ENCODE measurements at regions not wholly inside any gene's neighbourhood (a gene's known extent, or its start where the extent isn't known, plus 50 kb on each side); places are given as distances from the start of the nearest gene placed in this dataset.
"Not testable (repeated sequence)": the region's sequence is repeated elsewhere in the genome, so short reads cannot be mapped to it uniquely, and the experiment has no call there.

DNA sequence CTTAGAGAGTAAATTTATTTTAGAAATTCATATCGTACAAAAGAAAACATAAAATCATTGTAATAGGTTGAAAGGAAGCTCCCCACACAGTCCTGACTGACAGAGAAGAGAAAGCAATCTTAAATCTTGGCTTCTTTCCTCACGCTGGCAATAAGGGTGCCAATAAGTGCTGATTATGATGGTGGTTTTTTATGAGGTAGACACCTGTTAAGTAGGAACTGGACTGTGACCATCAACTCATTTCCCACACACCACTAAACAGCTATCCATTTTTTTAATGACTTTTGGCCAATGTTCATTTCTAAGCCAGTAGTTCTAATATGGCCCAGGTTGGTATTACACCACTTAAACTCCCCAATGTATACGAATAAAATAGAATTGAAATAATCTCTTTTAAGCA is 893.5 kb upstream of the NUDT12 start:
- DNase-seq = no peak

DNA sequence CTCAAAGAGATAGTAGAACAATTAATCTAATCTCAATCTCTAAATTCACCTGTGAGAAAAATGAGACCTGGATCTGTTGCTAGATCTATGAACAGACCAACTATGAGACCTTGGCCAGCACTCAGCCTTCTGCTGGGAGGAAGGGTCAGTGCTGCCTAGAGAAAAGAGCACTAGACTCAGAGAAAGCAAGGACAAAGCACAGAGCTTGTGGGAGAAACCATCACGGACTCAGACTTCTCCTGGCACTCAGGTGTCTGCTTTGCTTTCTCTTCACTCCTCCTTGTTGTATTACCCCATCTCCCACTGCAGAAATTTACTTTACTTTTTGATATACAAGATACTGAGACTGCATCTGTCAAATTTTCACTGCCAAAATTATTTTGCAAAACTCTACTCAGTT is 890.0 kb upstream of the NUDT12 start:
- DNase-seq = no peak

DNA sequence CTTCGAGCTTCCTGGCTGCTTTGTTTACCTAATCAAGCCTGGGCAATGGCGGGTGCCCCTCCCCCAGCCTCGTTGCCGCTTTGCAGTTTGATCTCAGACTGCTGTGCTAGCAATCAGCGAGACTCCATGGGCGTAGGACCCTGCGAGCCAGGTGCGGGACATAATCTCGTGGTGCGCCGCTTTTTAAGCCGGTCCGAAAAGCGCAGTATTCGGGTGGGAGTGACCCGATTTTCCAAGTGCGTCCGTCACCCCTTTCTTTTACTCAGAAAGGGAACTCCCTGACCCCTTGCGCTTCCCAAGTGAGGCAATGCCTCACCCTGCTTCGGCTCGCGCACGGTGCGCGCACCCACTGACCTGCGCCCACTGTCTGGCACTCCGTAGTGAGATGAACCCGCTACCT is 889.3 kb upstream of the NUDT12 start:
- DNase-seq = not testable (repeated sequence)

DNA sequence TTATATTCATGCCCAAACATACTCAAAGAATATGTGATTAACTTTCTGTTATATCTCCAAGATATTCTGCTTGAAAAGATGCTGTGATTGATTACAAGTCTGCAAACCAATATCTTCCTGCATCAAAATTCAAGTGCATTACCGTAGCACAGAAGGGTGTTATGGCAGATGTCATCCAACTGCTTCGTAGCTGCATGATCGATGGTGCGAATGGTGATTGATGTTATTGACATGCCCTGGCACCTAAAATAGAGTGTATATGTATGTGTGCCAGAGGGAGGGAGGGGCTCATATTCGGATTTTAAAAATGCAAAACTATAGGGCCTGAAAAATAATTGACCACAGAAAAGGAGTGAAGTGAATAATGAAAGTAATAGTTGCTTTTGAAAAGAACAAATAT is 882.1 kb upstream of the NUDT12 start:
- DNase-seq = no peak

DNA sequence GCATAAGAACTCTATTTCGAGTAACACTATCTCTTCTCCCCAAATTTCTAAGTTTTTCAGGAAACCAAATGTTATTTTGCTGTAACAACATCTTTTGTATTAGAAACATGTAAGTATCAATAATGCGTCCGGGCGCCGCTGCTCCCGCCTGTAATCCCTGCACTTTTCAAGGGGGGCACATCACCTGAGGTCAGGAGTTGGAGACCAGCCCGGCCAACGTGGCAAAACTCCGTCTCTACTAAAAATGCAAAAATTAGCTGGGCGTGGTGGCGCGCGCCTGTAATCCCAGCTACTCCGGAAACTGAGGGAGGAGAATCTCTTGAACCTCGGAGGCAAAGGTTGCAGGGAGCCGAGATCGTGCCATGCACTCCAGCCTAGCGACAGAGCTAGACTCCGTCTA is 881.1 kb upstream of the NUDT12 start:
- DNase-seq = no peak

DNA sequence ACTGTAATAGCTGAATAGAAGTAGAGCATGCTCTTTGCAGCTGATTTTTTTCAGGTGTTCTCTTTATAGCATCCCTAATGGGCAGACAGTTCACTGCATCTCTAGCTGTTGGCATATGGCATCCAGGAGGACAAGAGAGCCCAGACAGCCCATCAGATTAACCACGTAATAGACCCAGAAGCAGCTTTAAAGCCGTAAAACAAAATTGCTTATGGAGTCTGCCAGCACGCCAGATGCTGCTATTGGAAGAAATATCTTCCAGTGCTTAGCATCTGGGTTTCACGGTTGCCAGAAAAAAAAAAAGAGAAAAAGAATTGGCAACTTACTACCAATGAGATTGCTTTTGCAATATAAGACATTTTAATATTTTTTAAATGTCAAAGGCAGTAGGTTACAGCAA is 869.4 kb upstream of the NUDT12 start:
- no peak for DNase-seq

DNA sequence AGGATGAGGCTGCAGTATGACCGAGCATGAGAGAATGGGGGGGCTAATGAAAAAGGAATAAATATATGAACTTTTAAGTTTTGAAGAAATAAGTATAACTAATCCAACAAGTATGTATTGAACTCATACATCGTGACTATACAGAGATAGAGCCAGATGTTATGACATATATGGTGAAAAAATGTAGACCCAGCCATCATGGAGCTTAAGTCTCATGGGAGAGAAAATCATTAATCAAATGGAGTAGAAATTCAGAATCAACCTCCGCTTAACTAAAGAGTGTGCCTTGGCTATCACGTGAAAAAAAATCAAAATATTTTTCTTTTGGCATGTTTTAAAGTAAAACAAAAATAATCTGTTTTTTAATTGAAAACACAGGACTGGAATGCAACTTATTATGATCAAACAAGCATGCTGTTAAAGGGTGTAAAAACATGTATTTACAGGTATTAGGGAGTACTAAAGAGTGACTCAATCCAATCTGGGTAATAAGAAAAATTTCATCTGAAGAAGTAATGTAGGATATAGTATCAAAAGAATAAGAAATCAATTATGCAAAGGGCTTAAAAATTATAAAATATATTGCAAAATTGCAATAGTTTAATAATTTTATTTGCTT is 868.5 kb upstream of the NUDT12 start:
- DNase-seq = no peak

DNA sequence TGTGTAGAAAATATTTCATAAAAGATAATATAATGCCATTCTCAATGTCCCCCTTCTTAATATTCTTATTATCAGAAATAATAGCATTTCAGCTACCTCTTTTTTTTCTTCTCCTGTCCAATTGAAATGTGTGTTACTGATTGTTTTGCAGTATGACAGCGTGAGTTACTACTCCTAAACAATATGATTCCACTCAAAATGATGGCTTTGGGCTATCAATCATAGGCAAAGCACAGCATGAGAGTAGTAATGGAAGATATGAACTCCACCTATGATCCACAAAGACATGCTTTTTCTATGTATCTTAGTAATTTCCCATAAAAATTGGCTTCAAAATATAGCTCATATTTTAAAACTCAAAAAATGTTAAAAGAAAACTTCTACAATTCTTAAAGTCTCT is 867.3 kb upstream of the NUDT12 start:
- DNase-seq = no peak

DNA sequence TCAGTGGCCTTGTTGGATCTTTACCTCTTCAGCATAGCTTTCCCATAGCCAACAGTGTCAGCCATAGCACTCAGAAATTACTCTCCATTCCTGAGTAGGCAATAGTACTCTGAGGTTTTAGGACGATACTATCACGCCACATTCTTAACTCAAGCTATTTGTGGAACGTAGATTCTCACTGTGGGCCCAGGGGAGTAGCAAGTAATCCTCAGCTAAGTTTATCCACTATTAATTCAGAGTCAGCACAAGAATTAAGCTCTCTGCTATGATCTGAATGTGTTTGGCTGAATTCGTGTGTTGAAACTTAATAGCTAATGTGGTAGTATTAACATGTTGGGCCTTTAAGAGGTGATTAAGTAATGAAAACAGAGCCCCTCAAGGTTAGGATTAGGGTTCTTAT is 858.8 kb upstream of the NUDT12 start:
- DNase-seq = no peak

DNA sequence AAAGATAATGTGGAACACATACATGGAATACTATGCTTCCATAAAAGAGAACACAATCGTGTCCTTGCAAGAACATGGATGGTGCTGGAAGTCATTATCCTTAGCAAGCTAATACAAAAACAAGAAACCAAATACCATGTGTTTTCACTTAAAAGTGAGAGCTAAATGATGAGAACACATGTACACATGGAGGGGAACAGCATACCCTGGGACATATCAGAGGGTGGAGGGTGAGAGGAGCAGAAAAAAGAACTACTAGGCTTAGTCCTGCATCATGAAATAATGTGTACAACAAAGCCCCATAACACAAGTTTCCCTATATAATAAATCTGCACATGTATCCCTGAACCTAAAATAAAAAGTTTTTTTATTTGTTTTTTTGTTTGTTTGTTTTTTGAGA is 855.5 kb upstream of the NUDT12 start:
- no peak for DNase-seq

DNA sequence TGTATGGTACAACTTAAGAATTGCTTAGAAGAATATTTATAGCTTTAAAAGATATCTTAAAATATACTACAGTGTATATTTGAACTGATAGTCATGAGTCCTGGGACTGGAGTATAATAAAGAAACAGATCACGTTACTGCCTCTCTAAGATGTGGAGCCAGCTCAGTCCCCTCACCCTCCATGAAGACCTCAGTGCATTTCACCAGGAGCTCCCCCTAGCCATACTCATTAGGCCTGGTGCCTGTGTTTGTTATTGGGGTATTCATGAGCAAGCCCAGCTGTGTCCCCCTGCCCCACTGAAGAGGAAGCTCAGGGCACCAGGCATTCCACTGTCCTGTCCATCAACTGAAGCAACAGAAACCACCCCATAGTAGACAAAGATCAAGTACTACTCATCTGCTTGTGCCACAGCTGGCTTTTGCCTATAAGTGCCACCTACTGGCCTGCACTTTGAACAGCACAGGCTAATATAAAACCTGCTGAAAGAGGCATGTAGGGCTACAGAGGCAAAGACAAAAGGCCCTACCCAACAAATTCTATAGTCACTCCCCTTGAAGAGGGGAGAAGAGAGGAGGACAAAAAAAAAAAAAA is 850.2 kb upstream of the NUDT12 start:
- no peak for DNase-seq

DNA sequence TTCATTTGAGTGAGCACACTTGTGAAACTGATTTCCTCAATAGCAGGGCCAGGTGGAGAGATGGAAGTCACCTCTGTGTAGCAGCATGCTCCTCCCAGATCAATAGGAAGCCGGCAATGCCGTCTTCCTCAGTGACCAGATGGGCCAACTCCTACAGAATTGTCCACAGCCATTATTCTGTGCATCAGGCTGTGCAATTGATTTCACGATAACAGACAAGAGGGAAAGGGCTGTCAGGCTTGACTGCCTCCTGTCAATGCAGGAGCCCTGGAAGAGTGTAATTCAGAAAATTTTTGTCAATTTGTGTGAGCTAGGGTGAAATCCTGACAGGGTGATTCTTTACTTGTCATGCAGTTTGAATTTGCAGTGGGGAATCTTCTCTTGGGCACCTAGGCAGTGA is 838.4 kb upstream of the NUDT12 start:
- DNase-seq = no peak

DNA sequence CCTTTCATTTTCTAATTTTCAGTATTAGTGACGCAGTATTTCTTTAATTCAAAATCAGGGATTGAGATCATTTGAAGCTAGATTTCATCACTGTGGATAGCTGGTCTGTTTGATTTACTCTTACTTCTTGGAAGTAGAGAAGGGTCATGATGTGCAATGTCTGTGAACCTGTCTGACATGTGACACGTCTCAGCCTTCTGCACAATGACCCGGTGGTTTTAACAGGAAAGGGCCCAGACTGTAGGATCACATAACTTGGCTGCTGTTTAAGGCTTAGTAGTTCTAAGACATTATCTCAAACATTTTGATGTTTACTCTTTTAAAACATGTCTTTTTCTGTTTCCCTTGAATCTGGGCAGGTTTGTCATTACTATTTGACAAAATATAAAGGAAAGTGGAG is 823.3 kb upstream of the NUDT12 start:
- no peak for DNase-seq

DNA sequence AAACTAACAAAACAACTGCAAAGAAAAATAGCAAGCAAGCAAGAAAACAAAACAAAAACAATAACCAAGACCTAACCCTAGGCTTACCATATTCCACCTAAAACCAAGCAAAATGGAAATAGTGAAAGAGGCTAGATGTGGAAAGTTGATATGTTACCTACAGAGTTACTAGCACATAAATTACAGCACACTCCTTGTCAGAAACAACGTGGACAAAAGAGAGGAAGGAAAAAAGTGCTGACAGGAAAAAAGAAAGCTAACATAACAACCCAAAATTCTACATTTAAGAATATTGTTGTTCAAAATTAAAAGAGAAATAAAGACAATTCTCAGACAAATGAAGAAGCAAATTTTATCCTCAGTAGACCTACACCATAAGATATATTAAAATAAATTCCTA is 812.8 kb upstream of the NUDT12 start:
- DNase-seq = no peak

DNA sequence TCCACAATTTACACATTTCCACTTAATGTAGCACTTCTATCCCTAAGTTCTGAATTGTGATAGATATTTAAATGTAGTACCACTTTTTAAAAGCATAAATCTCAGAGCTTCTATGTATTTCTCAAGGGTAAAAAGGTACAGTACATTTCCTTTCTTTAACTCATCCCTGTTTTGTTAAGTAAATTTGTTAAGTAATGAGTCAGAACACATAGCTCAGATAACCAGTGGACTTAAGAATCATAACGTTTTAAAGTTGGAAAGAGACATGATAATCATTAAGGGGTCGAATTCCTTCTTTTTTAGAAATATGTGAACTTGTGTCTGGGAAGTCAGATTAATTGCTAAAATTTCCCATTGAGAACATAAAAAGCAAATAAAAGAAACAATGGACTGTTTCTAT is 810.2 kb upstream of the NUDT12 start:
- DNase-seq = no peak

DNA sequence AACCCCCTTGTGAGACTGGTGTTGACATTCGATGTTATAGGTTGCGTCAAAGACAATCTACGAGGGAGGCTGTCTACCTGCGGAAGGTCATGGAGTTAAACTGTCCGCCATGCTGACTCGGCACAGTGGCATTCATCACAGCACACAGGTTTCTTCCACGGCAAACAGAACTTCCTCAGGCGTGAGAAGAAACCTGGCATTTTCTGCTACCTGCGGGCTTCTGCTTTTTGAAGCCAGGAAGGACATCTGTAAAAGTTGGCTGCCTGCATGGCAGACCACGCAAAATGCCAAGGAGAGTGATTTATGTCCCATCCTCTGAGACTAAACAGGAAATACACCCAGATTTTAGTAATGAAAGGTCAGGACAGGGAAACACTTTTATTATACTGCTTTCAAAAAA is 809.8 kb upstream of the NUDT12 start:
- DNase-seq = no peak

DNA sequence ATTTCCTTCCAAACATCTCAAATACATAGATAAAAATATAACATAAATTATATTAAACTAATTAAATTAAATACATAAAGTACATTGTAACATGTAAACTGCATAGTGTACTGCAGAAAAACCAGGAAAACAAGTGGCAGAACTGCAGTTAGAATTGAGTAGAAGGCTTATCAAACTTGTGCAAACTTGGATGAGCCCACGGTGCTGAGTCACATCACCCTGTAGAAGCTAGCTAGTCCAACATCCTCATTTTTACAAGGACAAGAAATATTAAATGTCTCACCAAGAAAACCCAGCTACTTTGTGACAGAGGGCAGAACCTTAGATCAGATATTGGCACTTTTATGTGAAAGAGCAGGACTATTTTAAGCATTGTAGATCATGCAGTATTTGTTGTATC is 807.9 kb upstream of the NUDT12 start:
- DNase-seq = no peak

DNA sequence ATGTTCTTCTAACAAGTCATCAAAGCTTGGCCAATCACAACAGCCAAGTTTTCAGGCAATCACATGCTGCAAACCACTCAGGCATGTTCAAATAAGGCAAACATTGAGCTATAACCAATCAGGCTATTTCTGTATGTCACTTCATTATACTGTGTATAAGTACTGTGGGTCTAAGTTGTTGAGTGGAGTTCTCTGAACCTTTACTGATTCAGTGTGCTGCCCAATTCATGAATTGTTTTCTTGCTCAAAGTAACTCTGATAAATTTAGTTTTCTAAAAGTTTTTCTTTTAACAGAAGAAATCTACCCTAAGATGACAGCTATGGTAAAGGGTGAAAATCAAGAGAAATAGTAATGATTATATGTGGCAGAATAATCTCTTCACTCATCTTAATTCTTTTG is 805.4 kb upstream of the NUDT12 start:
- no peak for DNase-seq

DNA sequence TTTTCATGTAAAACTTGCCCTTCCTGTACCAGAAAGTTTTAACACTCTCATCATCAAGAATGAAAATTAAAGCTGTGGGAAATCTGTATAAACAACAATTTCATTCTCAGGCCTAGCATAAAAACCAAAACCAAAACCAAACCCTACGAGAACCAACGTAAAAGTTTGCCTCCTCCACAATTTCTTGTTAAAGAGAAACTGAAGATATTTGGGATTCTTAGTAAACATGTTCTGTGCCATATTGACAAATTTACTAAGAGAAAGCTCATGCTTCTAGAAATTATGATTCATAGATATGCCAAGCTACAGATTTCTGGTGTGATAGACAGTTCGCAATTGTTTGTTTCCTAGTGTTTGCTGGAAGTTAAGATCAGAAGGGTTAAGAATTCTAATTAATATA is 801.0 kb upstream of the NUDT12 start:
- DNase-seq = no peak

DNA sequence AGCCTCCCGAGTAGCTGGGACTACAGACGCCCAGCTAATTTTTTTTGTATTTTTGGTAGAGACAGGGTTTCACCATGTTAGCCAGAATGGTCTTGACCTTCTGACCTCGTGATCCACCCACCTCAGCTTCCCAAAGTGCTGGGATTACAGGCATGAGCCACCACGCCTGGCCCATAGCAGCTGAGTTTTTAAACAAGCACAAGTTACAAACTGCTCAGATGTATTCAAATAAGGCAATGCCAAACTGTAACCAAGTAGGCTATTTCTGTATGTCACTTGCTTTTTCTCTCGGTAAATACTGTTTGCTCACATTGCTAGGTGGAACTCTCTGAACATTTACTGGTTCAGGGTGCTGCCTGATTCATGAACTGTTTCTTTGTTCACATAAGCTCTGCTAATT is 799.3 kb upstream of the NUDT12 start:
- DNase-seq = no peak

DNA sequence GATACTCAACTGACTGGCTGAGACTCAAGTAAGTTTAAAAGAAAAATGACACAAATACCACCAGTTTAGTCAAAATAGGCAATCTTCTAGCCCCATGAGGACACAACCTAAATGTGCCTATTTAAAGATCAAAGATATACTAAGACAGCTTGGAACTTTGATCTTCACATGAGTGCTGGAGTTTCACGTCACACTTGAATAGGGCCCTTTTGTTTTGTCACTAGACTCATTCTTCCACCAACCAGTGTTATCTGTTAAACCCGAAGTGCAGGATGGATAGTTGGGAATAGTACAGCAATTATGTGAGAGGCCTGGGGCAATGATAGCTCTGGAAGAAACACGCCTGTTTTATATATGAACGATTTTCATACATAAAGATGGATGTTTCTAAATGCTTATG is 792.8 kb upstream of the NUDT12 start:
- no peak for DNase-seq

DNA sequence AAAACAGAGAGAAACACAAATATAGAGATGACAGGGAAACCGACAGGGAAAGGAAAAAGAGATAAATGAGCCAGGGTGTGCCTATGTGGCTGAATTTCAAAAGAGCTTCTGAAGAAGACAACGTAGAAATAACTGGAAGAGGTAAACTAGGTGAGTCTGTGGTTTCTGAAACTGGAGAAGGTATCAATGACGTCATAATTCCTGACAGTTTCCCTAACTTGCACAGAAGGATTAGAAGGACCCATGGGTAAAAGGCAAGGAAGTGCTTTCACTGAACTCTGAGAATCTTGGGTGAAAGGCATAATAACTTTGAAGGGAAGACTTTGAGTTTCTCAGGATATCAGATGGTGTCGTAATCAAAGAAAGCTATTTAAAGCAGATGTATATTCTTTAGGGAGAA is 790.8 kb upstream of the NUDT12 start:
- DNase-seq = no peak

DNA sequence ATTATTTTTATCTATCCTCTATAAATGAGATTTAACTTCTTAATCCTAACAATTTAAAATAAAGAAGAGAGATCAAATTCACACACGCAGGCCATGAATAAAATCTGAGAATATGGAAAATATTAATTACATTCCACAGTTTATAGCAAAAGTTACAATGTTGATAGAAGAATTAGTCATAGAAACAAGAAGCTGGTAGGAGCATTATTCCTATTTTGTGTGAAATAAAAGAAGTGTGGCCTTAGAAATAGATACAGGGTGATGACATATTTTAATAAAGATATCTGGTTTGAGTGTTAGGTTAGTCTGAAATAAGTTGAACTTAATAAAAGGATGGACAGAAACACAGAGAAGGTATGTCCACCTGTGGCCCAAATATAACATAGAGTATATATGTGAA is 790.4 kb upstream of the NUDT12 start:
- DNase-seq = no peak

DNA sequence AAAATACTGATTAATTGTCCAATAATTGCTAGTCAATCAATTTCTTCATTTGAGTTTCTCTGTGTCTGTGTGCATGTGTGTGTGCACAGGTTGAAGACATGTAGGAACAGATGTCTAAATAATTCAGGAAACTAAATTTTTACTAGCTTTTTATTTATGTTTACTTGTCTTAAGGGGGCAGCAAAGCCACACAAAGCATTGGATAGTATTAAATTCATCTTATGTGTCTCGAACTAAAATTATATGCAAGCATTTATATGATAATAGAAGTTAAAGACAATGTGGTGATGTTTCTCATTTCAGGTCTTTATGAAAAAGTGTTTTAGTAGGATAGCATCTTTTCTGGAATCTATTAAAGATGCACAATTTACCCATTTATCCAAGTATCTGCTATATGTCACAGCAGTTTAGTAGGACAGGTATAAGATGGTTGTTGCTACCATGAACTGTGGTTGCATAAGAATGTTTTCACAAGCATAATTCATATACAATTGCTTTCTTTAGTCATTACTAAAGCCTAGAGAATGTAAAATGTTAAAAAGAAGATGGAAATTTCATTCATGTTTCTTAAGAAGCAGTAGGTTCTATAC is 784.6 kb upstream of the NUDT12 start:
- DNase-seq = no peak
